SK-N-SH treated with all-trans-retinoic acid at 6 μM for 48 hours (cell line): ENCODE measurements at regions not wholly inside any gene's neighbourhood (a gene's known extent, or its start where the extent isn't known, plus 50 kb on each side); places are given as distances from the start of the nearest gene placed in this dataset.

ENCODE experiments used
- TCF4 ChIP-seq: fragments of 250-450 bp; sonication (Bioruptor Pico); IDR thresholded peaks from 2 replicates; pipeline ENCODE4 v1.8.0; 2021; ENCODE audit warnings: mild to moderate bottlenecking, moderate library complexity, borderline replicate concordance
- TSHZ2 ChIP-seq: fragments of 250-450 bp; sonication (Bioruptor Pico); IDR thresholded peaks from 2 replicates; pipeline ENCODE4 v1.5.0; 2020; ENCODE audit warnings: mild to moderate bottlenecking, moderate library complexity

- no peak for TF ChIP-seq TCF4
- TF ChIP-seq TSHZ2 (CRISPR knock-in tag), result no peak
Observed at GRCh38 chr2:107697385-107697784, 129.3 kb upstream of the RGPD4 start.
